ENCODE measurements at regions not wholly inside any gene's neighbourhood (a gene's known extent, or its start where the extent isn't known, plus 50 kb on each side); places are given as distances from the start of the nearest gene placed in this dataset.

- DNase-seq (ENCODE audit: low spot score), result no peak
- Histone ChIP-seq H3K27ac (no peak overlapping the region), H3K4me3 (no peak overlapping the region)
- TF ChIP-seq, protein P1, sequence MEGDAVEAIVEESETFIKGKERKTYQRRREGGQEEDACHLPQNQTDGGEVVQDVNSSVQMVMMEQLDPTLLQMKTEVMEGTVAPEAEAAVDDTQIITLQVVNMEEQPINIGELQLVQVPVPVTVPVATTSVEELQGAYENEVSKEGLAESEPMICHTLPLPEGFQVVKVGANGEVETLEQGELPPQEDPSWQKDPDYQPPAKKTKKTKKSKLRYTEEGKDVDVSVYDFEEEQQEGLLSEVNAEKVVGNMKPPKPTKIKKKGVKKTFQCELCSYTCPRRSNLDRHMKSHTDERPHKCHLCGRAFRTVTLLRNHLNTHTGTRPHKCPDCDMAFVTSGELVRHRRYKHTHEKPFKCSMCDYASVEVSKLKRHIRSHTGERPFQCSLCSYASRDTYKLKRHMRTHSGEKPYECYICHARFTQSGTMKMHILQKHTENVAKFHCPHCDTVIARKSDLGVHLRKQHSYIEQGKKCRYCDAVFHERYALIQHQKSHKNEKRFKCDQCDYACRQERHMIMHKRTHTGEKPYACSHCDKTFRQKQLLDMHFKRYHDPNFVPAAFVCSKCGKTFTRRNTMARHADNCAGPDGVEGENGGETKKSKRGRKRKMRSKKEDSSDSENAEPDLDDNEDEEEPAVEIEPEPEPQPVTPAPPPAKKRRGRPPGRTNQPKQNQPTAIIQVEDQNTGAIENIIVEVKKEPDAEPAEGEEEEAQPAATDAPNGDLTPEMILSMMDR (IDR thresholded peaks at IDR 0.05), result no peak
These were observed 180.4 kb downstream of the DHX35 start for GRCh38 chr20:39142407-39143096.

GRCh38 chr20:39137299-39137698, 175.2 kb downstream of the DHX35 start:
- TF ChIP-seq, protein P1 (IDR thresholded peaks at IDR 0.05), result no peak
- no peak for DNase-seq (ENCODE audit: low spot score)

DNA sequence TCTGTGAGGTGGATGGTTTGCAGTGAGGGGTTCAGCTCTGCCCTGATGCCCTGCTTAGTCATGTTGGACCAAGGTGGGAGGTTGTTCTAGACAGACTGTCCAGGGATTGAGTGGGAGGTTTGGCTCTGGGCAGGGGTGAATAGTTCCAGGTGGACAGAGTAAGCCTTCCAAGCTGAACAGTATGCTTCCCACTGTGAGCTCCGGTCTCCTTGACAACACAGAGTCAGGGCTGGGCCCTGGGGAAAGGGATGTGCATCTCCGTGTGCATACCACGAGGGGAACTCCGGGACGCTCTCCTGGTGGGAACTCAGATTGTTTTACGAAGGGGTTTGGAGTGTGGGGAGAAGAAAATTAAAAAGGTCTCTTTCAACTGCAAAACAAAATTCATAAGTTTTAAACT, 174.7 kb downstream of the DHX35 start:
- Histone ChIP-seq H3K4me3 (no peak overlapping the region), H3K27ac (no peak overlapping the region)
- TF ChIP-seq, protein P1 (IDR thresholded peaks at IDR 0.05), result no peak
- no peak for DNase-seq (ENCODE audit: low spot score)

More at GRCh38 chr20:39137299-39137698, 175.2 kb downstream of the DHX35 start:
- Histone ChIP-seq H3K4me3 (no peak overlapping the region), H3K27ac (no peak overlapping the region)

DNA sequence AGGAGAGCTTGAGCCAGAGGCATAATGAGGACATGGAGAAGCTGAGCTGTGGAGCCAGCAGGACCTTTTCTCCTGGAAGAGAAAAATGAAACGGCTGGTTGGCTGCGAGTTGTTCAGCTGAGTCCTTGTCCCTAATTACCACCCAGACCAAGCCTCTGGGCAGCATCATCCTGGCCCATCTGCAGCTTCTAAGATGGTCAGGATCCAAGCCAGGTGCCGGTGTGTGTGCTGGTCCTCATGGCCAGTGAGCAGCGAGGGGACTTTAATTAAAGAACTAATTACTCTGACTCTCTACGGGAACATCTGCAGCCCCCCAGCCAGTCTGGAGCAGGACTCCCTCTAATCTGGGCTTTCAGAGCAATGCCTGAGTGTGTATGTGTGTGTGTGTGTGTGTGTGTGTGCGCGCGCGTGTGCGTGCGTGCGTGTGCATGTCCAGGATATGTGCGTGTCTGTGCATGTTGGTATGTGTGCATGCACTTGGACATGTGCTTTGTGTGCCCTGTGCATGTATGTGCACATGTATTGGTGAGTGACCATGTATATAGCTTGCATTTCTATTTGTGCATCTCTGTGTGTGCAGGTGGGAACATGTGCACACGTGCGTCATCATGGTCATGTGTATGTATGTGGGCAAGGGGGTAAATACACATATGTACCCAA, 173.9 kb downstream of the DHX35 start:
- Histone ChIP-seq H3K4me3 (no peak overlapping the region), H3K27ac (no peak overlapping the region)
- TF ChIP-seq, protein P1 (IDR thresholded peaks at IDR 0.05), result no peak
- no peak for DNase-seq (ENCODE audit: low spot score)

- no peak overlapping the region for H3K4me3 ChIP-seq
- no peak for DNase-seq (ENCODE audit: low spot score)
- TF ChIP-seq, protein P1 (IDR thresholded peaks at IDR 0.05), result no peak
- H3K27ac ChIP-seq, result no peak overlapping the region
These were observed 171.1 kb downstream of the DHX35 start for GRCh38 chr20:39133201-39133600.

DNA sequence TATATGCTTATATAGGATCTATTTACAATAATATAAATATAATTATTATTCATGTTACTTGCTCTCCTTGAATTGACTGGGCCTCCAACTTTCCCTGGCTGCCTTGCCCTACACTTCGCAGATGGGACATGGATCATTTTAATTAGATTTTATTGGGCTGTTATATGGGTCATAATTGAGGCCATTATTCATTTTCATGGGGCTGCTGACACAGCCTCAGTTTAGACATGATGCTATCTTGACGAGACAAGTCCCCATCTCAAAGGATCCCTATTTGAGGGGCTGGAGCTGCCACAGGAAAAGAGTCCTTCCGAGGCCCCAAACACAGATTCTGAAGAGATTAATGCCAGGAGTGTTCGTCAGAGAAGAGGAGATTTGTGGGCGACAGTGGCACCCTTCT, 170.4 kb downstream of the DHX35 start:
- no peak overlapping the region for H3K4me3 ChIP-seq
- TF ChIP-seq, protein P1 (IDR thresholded peaks at IDR 0.05), result no peak
- no peak overlapping the region for H3K27ac ChIP-seq
- DNase-seq (ENCODE audit: low spot score), result no peak

DNA sequence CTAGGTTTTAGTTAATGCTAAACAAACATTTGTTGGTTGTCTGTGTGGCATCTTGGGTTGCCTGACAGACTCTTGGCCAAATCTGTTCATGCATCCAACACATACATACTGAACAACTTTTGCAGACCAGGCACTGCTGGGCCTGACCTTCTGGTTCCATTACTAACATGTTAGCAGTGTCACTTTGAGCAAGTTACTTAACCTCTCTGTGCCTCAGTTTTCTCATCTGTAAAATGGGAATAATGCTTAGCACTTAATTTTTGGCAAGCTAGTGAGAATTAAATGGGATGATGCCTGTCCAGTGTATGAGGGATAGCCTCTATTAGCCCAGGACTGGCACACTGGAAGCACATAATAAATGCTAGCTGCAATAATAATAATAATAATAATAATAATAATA, 169.9 kb downstream of the DHX35 start:
- H3K4me3 ChIP-seq, result no peak overlapping the region
- H3K27ac ChIP-seq, result no peak overlapping the region
- no peak for DNase-seq (ENCODE audit: low spot score)
- TF ChIP-seq, protein P1 (IDR thresholded peaks at IDR 0.05), result no peak

Measured in coronary artery (tissue), 2 donors.